ENCODE measurements at regions not wholly inside any gene's neighbourhood (a gene's known extent, or its start where the extent isn't known, plus 50 kb on each side); places are given as distances from the start of the nearest gene placed in this dataset.

DNA sequence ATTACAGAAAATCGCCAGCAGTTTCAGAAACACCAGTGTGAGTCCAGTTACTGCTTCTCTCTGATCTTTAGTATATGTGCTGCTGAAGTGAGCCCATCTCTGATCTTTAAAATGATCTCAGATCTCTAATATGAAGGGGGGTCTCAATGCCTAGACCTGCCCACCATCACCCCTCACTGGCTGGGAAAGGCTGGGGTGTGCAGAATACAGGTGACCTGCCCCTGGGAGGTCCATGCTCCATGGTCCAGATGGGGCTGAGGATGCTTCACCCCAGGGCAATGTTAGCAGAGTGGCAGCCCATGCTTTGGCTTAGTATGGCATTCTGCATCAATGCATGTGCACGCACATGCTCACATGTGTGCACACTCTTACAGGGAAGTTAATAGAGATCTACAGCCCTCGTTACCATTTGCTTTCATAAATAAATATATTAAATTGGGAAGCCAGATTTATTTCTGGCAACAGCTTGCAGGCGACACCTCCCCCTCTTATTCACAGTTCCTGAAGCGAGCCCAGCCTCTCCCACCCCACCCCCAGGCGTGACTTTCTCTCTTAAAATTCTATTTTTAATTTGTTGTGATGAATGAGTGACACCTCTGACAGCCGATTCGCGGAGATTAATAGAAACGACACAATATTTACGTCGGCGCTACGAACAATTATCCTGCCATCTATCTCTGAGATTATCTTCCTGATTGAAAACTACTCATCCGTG lies 104.7 kb upstream of the ESRRB start:
- TF ChIP-seq, protein P1, sequence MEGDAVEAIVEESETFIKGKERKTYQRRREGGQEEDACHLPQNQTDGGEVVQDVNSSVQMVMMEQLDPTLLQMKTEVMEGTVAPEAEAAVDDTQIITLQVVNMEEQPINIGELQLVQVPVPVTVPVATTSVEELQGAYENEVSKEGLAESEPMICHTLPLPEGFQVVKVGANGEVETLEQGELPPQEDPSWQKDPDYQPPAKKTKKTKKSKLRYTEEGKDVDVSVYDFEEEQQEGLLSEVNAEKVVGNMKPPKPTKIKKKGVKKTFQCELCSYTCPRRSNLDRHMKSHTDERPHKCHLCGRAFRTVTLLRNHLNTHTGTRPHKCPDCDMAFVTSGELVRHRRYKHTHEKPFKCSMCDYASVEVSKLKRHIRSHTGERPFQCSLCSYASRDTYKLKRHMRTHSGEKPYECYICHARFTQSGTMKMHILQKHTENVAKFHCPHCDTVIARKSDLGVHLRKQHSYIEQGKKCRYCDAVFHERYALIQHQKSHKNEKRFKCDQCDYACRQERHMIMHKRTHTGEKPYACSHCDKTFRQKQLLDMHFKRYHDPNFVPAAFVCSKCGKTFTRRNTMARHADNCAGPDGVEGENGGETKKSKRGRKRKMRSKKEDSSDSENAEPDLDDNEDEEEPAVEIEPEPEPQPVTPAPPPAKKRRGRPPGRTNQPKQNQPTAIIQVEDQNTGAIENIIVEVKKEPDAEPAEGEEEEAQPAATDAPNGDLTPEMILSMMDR (IDR thresholded peaks at IDR 0.05; ENCODE audit: low read depth, low read length) = no peak
- TF ChIP-seq, protein P2, sequence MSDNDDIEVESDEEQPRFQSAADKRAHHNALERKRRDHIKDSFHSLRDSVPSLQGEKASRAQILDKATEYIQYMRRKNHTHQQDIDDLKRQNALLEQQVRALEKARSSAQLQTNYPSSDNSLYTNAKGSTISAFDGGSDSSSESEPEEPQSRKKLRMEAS (IDR thresholded peaks at IDR 0.05; ENCODE audit: low read depth, low read length) = no peak
- TF ChIP-seq MYC (IDR thresholded peaks at IDR 0.05; ENCODE audit: low read depth, low read length) = no peak
